C4-2B (cell line): ENCODE measurements at regions not wholly inside any gene's neighbourhood (a gene's known extent, or its start where the extent isn't known, plus 50 kb on each side); places are given as distances from the start of the nearest gene placed in this dataset.

Source experiments
- H3K27ac ChIP-seq: fragments of 450-650 bp; 2 replicates; pipeline ENCODE4 v1.5.1; 2017
- CTCF ChIP-seq: fragments of 450-650 bp; conservative IDR thresholded peaks from 2 replicates; pipeline ENCODE4 v1.5.1; 2017; ENCODE audit warnings: mild to moderate bottlenecking
- ZFX ChIP-seq: fragments of 450-650 bp; IDR thresholded peaks from 2 replicates; pipeline ENCODE4 v1.6.1; 2017

GRCh38 chr13:52955472-52955874 lies 73.1 kb upstream of the OLFM4 start:
- TF ChIP-seq ZFX, result no peak
- no peak for TF ChIP-seq CTCF
- H3K27ac ChIP-seq, result no peak overlapping the region

GRCh38 chr13:52954838-52955237 lies 73.8 kb upstream of the OLFM4 start:
- TF ChIP-seq ZFX (no peak), CTCF (no peak)

GRCh38 chr13:52950436-52950956 lies 78.1 kb upstream of the OLFM4 start:
- TF ChIP-seq ZFX (no peak), CTCF (no peak)
- no peak overlapping the region for H3K27ac ChIP-seq

More at GRCh38 chr13:52954838-52955237, 73.8 kb upstream of the OLFM4 start:
- H3K27ac ChIP-seq, result no peak overlapping the region

- no peak overlapping the region for H3K27ac ChIP-seq
- TF ChIP-seq CTCF (no peak), ZFX (no peak)
These were observed 78.9 kb upstream of the OLFM4 start for GRCh38 chr13:52949742-52950141.

- TF ChIP-seq ZFX (no peak), CTCF (no peak)
- no peak overlapping the region for H3K27ac ChIP-seq
These were observed 79.6 kb upstream of the OLFM4 start for GRCh38 chr13:52949044-52949443.

- TF ChIP-seq ZFX (no peak), CTCF (no peak)
- H3K27ac ChIP-seq, result no peak overlapping the region
These were observed 80.7 kb upstream of the OLFM4 start for GRCh38 chr13:52947921-52948373.

GRCh38 chr13:52945348-52945747 lies 83.3 kb upstream of the OLFM4 start:
- TF ChIP-seq ZFX (no peak), CTCF (no peak)
- no peak overlapping the region for H3K27ac ChIP-seq
